ENCODE measurements at regions not wholly inside any gene's neighbourhood (a gene's known extent, or its start where the extent isn't known, plus 50 kb on each side); places are given as distances from the start of the nearest gene placed in this dataset.

DNA sequence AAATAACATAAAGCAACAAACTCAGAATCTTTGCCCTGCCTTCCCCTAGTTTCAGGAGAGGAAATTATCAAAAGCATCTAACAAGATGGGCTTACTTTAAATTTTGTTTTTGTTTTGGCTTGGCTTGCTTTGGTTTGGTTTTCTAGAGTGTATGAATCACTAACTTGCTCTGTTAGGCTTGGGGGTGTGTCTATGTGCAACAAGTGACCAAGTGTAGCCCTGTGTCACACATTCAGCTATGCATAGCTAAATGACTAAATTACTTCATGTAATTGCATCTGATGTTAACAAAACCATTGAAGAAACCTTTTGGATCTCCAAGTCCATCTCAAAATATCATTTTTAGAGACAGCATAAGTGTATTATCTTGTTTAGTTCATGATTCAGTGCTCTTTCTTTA lies 251.0 kb downstream of the TFEC start:
- H2AFZ ChIP-seq: no peak overlapping the region
- no peak overlapping the region for H3K4me2 ChIP-seq (ENCODE audit: unreplicated experiment)
- H3F3A ChIP-seq (ENCODE audit: insufficient read depth): no peaks in the 10 kb centered on the region
- H3K36me3 ChIP-seq (ENCODE audit: low read depth): no peaks in the 10 kb centered on the region
- peak; percentile 58 for DNase-seq
- no peak for TF ChIP-seq EZH2phosphoT487 (IDR thresholded peaks at IDR 0.05; ENCODE audit: insufficient read depth, low read depth)
- TF ChIP-seq EZH2 (IDR thresholded peaks at IDR 0.05; ENCODE audit: insufficient read depth, poor library complexity, severe bottlenecking): no peak
- no peak overlapping the region for H3K4me3 ChIP-seq
- H3K4me1 ChIP-seq (ENCODE audit: insufficient read depth): peaks cover 6% of the 10 kb centered on the region; the same call in 1 of the 2 replicates
- no peak overlapping the region for H3K27ac ChIP-seq
- no peaks in the 10 kb centered on the region for H3K9me2 ChIP-seq (ENCODE audit: insufficient read depth)
- in situ Hi-C loops (cut with MboI): no loop called here
- H3K9me3 ChIP-seq (ENCODE audit: low read depth): no peaks in the 10 kb centered on the region
- H3K27me3 ChIP-seq (replicated peaks; ENCODE audit: insufficient read depth): no peaks in the 10 kb centered on the region
- H3K9ac ChIP-seq: no peak overlapping the region
- H4K20me1 ChIP-seq (ENCODE audit: insufficient read depth): no peaks in the 10 kb centered on the region
- H3K79me2 ChIP-seq (ENCODE audit: insufficient read depth): no peaks in the 10 kb centered on the region

DNA sequence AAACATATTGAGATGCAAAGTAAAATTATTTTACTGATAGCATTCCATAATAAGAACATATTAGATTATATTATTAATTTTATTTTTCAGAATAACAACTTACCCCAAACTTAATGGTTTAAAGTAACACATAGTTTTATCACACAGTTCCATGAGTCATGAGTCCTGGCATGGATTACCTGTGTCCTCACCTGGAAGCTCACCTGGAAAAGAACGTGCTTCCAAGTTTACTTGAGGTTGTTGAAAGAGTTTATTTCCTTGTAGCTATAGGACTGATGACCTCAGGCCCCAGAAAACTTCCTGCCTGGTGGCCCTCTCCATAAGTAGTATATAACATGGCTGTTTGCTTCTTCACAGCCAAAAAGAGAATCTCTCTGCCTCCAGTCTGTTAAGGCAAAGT lies 254.6 kb downstream of the TFEC start:
- no peak overlapping the region for H3K27ac ChIP-seq
- no peaks in the 10 kb centered on the region for H3K9me2 ChIP-seq (ENCODE audit: insufficient read depth)
- no peak for DNase-seq
- no peaks in the 10 kb centered on the region for H3K4me1 ChIP-seq (ENCODE audit: insufficient read depth)
- no peak overlapping the region for H3K4me2 ChIP-seq (ENCODE audit: unreplicated experiment)
- no peak overlapping the region for H3K9ac ChIP-seq
- no peaks in the 10 kb centered on the region for H3F3A ChIP-seq (ENCODE audit: insufficient read depth)
- in situ Hi-C loops (cut with MboI): no loop called here
- 6% methylated on average over 1 of the region's 1 CpG for WGBS, 2 experiments (ENCODE audit: low coverage in 1 of 2, low lambda C conversion rate in 2 of 2, missing lambda C conversion rate in 2 of 2)
- no peaks in the 10 kb centered on the region for H4K20me1 ChIP-seq (ENCODE audit: insufficient read depth)
- no peaks in the 10 kb centered on the region for H3K36me3 ChIP-seq (ENCODE audit: low read depth)
- H3K79me2 ChIP-seq (ENCODE audit: insufficient read depth): no peaks in the 10 kb centered on the region
- TF ChIP-seq EZH2phosphoT487 (IDR thresholded peaks at IDR 0.05; ENCODE audit: insufficient read depth, low read depth) (no peak), EZH2 (IDR thresholded peaks at IDR 0.05; ENCODE audit: insufficient read depth, poor library complexity, severe bottlenecking) (no peak)
- H3K27me3 ChIP-seq (replicated peaks; ENCODE audit: insufficient read depth): no peaks in the 10 kb centered on the region
- H3K9me3 ChIP-seq (ENCODE audit: low read depth): no peaks in the 10 kb centered on the region
- no peak overlapping the region for H2AFZ ChIP-seq
- no peak overlapping the region for H3K4me3 ChIP-seq

DNA sequence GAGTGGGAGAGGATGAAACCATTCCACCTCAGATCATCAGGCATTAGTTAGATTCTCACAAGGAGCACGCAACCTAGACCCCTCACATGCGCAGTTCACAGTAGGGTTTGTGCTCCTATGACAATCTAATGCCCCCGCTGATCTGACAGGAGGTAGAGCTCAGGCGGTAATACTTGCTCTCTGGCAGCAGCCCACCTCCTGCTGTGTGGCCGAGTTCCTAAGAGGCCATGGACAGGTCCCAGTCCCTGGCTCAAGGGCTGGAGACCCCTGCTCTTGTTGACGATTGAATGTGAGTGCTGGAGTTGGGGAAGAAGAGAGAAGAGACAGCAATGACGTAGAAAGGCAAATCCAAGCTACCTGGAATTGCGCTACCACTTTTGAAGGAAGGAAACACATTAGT lies 267.2 kb downstream of the TFEC start:
- no peak for DNase-seq
- Histone ChIP-seq H3K27ac (no peak overlapping the region), H3K9me3 (ENCODE audit: low read depth) (no peaks in the 10 kb centered on the region), H2AFZ (no peak overlapping the region), H4K20me1 (ENCODE audit: insufficient read depth) (no peaks in the 10 kb centered on the region), H3K36me3 (ENCODE audit: low read depth) (no peaks in the 10 kb centered on the region), H3K9ac (no peak overlapping the region), H3K79me2 (ENCODE audit: insufficient read depth) (no peaks in the 10 kb centered on the region), H3K4me3 (no peak overlapping the region), H3F3A (ENCODE audit: insufficient read depth) (no peaks in the 10 kb centered on the region), H3K4me1 (ENCODE audit: insufficient read depth) (no peaks in the 10 kb centered on the region), H3K27me3 (replicated peaks; ENCODE audit: insufficient read depth) (no peaks in the 10 kb centered on the region), H3K4me2 (ENCODE audit: unreplicated experiment) (no peak overlapping the region), H3K9me2 (ENCODE audit: insufficient read depth) (no peaks in the 10 kb centered on the region)
- WGBS, 2 experiments (ENCODE audit: low coverage in 1 of 2, low lambda C conversion rate in 2 of 2, missing lambda C conversion rate in 2 of 2): 65 to 67% methylated on average over 8 of the region's 8 CpGs
- in situ Hi-C loops (cut with MboI): no loop called here
- TF ChIP-seq EZH2 (IDR thresholded peaks at IDR 0.05; ENCODE audit: insufficient read depth, poor library complexity, severe bottlenecking): no peak
- no peak for TF ChIP-seq EZH2phosphoT487 (IDR thresholded peaks at IDR 0.05; ENCODE audit: insufficient read depth, low read depth)

DNA sequence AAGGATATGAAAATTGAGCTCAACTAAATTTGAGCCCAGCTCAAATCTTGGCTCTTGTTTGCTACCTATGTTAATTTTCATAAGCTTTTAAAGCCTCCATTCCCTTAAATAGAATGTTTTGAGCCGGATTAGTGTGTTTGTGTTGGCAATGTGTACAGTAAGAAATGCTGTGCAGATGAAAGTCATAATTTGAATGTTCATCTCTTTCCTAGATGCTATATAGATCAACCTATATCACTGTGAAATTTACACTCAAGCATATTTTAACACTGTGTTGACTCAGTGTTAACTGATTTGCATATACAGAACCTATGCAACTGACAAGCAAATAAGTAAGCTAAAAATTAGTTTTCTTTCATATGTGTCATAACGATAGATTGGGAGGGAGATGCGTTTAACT lies 272.5 kb downstream of the TFEC start:
- Histone ChIP-seq H3K4me2 (ENCODE audit: unreplicated experiment) (no peak overlapping the region), H3K36me3 (ENCODE audit: low read depth) (no peaks in the 10 kb centered on the region), H3K79me2 (ENCODE audit: insufficient read depth) (no peaks in the 10 kb centered on the region), H3K27ac (no peak overlapping the region), H3K9me2 (ENCODE audit: insufficient read depth) (no peaks in the 10 kb centered on the region), H3K4me3 (no peak overlapping the region), H3K9me3 (ENCODE audit: low read depth) (no peaks in the 10 kb centered on the region), H3F3A (ENCODE audit: insufficient read depth) (no peaks in the 10 kb centered on the region), H2AFZ (peak overlapping the region; percentile 23; the same call in 1 of the 2 replicates), H3K4me1 (ENCODE audit: insufficient read depth) (no peaks in the 10 kb centered on the region), H4K20me1 (ENCODE audit: insufficient read depth) (no peaks in the 10 kb centered on the region), H3K9ac (no peak overlapping the region), H3K27me3 (replicated peaks; ENCODE audit: insufficient read depth) (no peaks in the 10 kb centered on the region)
- in situ Hi-C loops (cut with MboI): no loop called here
- DNase-seq: no peak
- 26 to 29% methylated on average over 3 of the region's 3 CpGs for WGBS, 2 experiments (ENCODE audit: low coverage in 1 of 2, low lambda C conversion rate in 2 of 2, missing lambda C conversion rate in 2 of 2)
- TF ChIP-seq EZH2 (IDR thresholded peaks at IDR 0.05; ENCODE audit: insufficient read depth, poor library complexity, severe bottlenecking) (no peak), EZH2phosphoT487 (IDR thresholded peaks at IDR 0.05; ENCODE audit: insufficient read depth, low read depth) (no peak)

DNA sequence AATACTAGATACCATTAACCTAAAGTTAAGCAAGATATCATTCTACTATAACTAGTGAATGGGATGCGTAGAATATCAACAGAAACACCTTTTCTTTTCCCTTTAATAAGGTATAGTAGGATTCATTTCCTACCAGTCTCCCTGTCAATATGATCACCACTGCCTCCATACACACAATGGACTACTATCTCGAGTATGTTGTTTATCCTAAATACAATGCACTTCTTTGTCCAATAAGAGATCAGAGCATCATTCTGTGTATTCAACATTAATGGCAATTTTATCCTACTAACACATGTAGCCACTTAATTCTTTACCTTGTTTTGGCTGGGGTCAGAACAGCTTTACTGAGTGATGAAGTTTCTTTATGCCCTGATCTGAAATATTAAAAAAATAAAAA lies 276.3 kb downstream of the TFEC start:
- H3K9me2 ChIP-seq (ENCODE audit: insufficient read depth): no peaks in the 10 kb centered on the region
- H3K27me3 ChIP-seq (replicated peaks; ENCODE audit: insufficient read depth): no peaks in the 10 kb centered on the region
- no peaks in the 10 kb centered on the region for H3K36me3 ChIP-seq (ENCODE audit: low read depth)
- WGBS, 2 experiments (ENCODE audit: low coverage in 1 of 2, low lambda C conversion rate in 2 of 2, missing lambda C conversion rate in 2 of 2): 65 to 73% methylated on average over 2 of the region's 2 CpGs
- H3F3A ChIP-seq (ENCODE audit: insufficient read depth): no peaks in the 10 kb centered on the region
- H3K4me1 ChIP-seq (ENCODE audit: insufficient read depth): no peaks in the 10 kb centered on the region
- H3K79me2 ChIP-seq (ENCODE audit: insufficient read depth): no peaks in the 10 kb centered on the region
- DNase-seq: no peak
- no peak overlapping the region for H3K27ac ChIP-seq
- no peaks in the 10 kb centered on the region for H3K9me3 ChIP-seq (ENCODE audit: low read depth)
- H3K4me2 ChIP-seq (ENCODE audit: unreplicated experiment): no peak overlapping the region
- no peak for TF ChIP-seq EZH2phosphoT487 (IDR thresholded peaks at IDR 0.05; ENCODE audit: insufficient read depth, low read depth)
- TF ChIP-seq EZH2 (IDR thresholded peaks at IDR 0.05; ENCODE audit: insufficient read depth, poor library complexity, severe bottlenecking): no peak
- no peak overlapping the region for H3K4me3 ChIP-seq
- H2AFZ ChIP-seq: no peak overlapping the region
- no peaks in the 10 kb centered on the region for H4K20me1 ChIP-seq (ENCODE audit: insufficient read depth)
- in situ Hi-C loops (cut with MboI): no loop called here
- H3K9ac ChIP-seq: no peak overlapping the region

Measured in GM23248 (cell line).